ENCODE measurements at regions not wholly inside any gene's neighbourhood (a gene's known extent, or its start where the extent isn't known, plus 50 kb on each side); places are given as distances from the start of the nearest gene placed in this dataset.

GRCh38 chr1:19577561-19577960, 66.5 kb upstream of the NBL1 start:
- CTCF ChIA-PET (ENCODE audit: low intra/inter-chr PET ratio), result no interaction called here
- BruUV-seq (replicated peaks), result no TSS peak
- H3K79me2 ChIP-seq (ENCODE audit: control insufficient read depth, insufficient read depth, low read length), result no peaks in the 10 kb centered on the region
- H3K9me3 ChIP-seq (replicated peaks; ENCODE audit: control insufficient read depth, insufficient read depth, low read depth, low read length), result no peaks in the 10 kb centered on the region
- DNase-seq (ENCODE audit: extremely low read depth in 1 of 4, low spot score in 3 of 4), result no peak
- TF ChIP-seq LCOR (CRISPR knock-in tag; IDR thresholded peaks at IDR 0.05) (no peak), MAFF (IDR thresholded peaks at IDR 0.05; ENCODE audit: low read length) (no peak), ZFP1 (CRISPR knock-in tag; IDR thresholded peaks at IDR 0.05) (no peak), FOXK2 (conservative IDR thresholded peaks at IDR 0.05 in 1 of 2, IDR thresholded peaks at IDR 0.05 in 1 of 2; ENCODE audit: low read depth in 2 of 2) (no peak), GTF2A2 (tag; IDR thresholded peaks at IDR 0.05) (no peak), SMC3 (conservative IDR thresholded peaks at IDR 0.05; ENCODE audit: insufficient read depth, low read depth, low read length) (no peak), FOXK1 (CRISPR knock-in tag; IDR thresholded peaks at IDR 0.05; ENCODE audit: borderline replicate concordance) (no peak), CAMTA2 (CRISPR knock-in tag; conservative IDR thresholded peaks at IDR 0.05) (no peak), PRPF4 (IDR thresholded peaks at IDR 0.05; ENCODE audit: insufficient read depth, low read depth, low read length, poor library complexity, severe bottlenecking) (no peak), ZNF224 (CRISPR knock-in tag; IDR thresholded peaks at IDR 0.05) (no peak), SMAD2 (IDR thresholded peaks at IDR 0.05; ENCODE audit: low read depth, low read length) (no peak)
- TF ChIP-seq, protein P1, sequence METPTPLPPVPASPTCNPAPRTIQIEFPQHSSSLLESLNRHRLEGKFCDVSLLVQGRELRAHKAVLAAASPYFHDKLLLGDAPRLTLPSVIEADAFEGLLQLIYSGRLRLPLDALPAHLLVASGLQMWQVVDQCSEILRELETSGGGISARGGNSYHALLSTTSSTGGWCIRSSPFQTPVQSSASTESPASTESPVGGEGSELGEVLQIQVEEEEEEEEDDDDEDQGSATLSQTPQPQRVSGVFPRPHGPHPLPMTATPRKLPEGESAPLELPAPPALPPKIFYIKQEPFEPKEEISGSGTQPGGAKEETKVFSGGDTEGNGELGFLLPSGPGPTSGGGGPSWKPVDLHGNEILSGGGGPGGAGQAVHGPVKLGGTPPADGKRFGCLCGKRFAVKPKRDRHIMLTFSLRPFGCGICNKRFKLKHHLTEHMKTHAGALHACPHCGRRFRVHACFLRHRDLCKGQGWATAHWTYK (CRISPR knock-in tag; IDR thresholded peaks at IDR 0.05), result no peak
- H3K36me3 ChIP-seq (ENCODE audit: control insufficient read depth, insufficient read depth, low read length), result no peaks in the 10 kb centered on the region
- intact Hi-C loops (cut with micrococcal nuclease), result no loop called here
- peaks cover 0 to 2% of the 10 kb centered on the region in 2 experiments; a peak in 1 of 5 replicates for H3K4me1 ChIP-seq (replicated peaks in 1 of 2; ENCODE audit: control insufficient read depth in 2 of 2, insufficient read depth in 2 of 2, low read length in 2 of 2)
- no peak overlapping the region for H3K4me3 ChIP-seq
- in situ Hi-C loops (cut with MboI), result no loop called here
- H3K9me1 ChIP-seq (ENCODE audit: control insufficient read depth, insufficient read depth, low read length), result no peaks in the 10 kb centered on the region
- H3K27ac ChIP-seq (ENCODE audit: extremely low read depth, low read depth, low read length), result no peak overlapping the region
- H3K27me3 ChIP-seq (ENCODE audit: control insufficient read depth in 2 of 2, insufficient read depth in 2 of 2, low read length in 2 of 2), result peaks cover 9 to 11% of the 10 kb centered on the region in 2 experiments; a peak in 4 of 5 replicates
- no peak overlapping the region for H3K9ac ChIP-seq (ENCODE audit: insufficient read depth in 1 of 2, low read depth in 2 of 2, low read length in 2 of 2)
- ATAC-seq, result no peak
- POLR2A ChIA-PET, result interaction anchor here (0.9 kb wide), 1 partner anchor 19 kb away, joined by 3 read pairs; no protein-coding TSS in a partner anchor
- H4K20me1 ChIP-seq (replicated peaks; ENCODE audit: control insufficient read depth, insufficient read depth, low read length), result no peaks in the 10 kb centered on the region
- 12% methylated on average over 3 of the region's 3 CpGs for WGBS (ENCODE audit: insufficient coverage, low coverage, missing lambda C conversion rate)
- H3K4me2 ChIP-seq (ENCODE audit: insufficient read depth, low read length), result no peak overlapping the region
- H2AFZ ChIP-seq (ENCODE audit: low read depth, low read length), result no peak overlapping the region
- no peak for FAIRE-seq
